ENCODE measurements at regions not wholly inside any gene's neighbourhood (a gene's known extent, or its start where the extent isn't known, plus 50 kb on each side); places are given as distances from the start of the nearest gene placed in this dataset.
"Not testable (repeated sequence)": the region's sequence is repeated elsewhere in the genome, so short reads cannot be mapped to it uniquely, and the experiment has no call there.

DNA sequence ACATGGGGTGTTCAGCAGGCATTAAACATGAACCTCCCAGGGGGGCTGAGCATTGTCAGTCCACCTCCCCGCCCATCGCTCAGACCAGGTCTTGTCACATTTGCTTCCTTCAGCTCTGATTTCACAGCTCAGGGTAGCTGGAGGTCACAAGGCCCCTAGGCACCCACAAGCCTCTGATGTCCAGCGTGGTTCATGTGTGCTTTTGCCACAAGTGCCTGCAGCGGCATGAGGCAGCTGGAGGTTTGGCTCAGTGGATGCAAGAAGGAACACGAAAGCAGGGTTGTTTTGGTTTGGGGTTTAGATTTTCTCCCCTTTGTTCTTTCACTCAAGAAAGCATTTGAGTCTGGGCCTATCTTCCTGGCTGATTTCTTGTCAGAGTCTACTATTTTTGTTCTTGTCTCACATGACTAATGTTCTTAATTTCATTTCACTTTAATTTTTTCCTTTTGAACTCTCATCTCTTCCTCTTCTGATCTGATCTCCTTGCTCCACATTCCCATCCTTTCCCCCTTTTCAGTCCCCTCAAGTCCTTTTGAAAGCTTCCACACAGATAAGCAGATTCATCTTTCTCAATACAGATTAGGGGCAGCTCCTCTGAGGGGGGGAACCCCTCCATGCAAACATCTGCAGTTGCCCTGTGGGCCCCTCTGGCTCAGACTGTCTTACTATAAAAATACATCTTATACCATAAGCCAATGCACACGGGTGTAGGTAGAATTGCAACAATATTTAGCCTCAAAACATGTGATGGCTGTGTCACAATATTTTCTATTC is 68.1 kb upstream of the CEP85L start:
- DNase-seq (ENCODE audit: low read depth in 2 of 2) = no peak

DNA sequence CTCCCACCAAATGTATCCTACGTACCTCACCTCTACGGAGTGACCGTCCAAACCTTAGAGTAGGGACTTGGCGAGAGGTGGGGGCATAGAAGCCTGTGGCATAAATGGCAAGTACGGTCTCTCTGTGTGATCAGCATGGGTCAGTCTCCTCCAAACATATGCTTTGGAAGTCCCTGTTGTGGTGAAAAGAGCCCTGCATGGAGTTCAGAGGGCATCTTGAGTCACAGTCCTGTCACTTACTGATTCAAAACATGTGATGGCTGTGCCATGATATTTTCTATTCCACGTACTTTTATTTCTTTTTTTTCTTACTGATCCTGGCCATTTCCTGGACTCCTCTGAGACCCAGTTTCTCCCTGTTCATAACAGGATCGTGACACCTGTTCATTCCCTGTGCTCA is 67.5 kb upstream of the CEP85L start:
- DNase-seq (ENCODE audit: low read depth in 2 of 2) = no peak

DNA sequence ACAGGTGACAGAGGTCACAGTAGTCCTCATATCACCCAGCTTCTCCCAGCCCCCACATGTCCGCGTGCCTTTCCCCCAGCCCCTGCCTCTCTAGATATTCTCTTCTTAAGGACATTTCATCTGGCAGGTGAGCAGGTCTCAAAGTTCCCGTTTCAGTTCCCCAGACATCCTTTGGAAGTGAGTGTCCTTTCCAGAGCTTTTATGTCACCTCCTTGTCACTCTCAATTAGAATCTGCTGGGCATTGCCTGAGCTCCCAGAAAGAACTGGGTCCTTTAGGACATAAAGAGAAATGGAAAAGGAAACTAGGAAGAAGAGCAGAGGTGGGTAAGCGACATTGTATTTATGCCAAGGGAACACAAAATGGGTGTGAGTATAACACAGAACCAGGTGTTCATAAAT is 66.9 kb upstream of the CEP85L start:
- no peak for DNase-seq (ENCODE audit: low read depth in 2 of 2)

DNA sequence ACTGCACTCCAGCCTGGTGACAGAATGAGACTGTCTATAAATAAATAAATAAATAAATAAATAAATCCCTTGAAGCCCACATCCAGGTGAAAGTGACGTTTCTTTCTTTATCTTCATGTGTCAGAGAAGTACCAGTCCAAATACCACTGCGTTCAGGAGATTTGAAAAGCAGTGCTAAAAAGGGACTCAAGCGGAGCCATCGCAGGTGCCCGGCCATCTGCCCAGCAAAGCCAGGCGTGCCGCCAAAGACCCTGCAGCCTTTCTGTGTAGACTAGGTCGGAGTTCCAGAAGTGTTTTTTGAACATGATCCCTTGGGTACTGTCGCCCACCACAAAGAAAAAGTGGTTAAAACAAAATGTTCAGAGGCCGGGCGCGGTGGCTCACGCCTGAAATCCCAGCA is 65.7 kb upstream of the CEP85L start:
- DNase-seq (ENCODE audit: low read depth in 2 of 2) = no peak

- not testable (repeated sequence) for DNase-seq (ENCODE audit: low read depth in 2 of 2)
These were observed 64.5 kb upstream of the CEP85L start for GRCh38 chr6:118715907-118716306.

DNA sequence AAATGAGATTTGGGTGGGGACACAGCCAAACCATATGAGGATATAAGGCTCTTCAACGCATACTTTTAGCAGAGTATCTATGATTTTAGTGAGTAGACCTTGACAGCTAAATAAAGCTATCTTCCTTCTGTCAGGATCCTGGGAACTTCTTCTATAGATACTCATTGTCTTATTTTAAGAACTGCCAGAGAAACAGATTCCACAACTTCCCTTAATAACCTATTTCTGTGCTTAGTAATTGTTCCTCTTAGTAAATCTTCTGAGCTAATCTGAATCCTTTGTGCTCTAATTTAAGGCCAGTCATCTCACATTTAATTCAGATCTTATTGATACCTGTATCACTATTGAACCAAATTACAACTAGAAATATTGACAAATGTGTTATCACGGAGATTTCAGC is 64.0 kb upstream of the CEP85L start:
- no peak for DNase-seq (ENCODE audit: low read depth in 2 of 2)

DNA sequence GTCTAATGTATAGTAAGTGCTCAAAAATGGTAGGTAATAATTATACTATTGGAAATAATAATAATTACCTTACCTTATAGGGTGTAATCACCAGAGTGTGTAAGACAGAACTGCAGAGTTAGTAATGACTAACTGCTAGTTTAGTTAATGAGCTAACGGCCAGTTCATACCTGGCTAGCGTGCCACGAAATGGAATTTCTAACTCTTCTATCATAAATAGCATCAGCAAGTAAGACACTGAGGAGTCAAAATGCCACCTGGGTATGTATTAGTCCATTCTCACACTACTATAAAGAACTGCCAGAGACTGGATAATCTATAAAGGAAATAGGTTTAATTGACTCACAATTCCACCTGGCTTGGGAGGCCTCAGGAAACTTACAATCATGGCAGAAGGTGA is 63.4 kb upstream of the CEP85L start:
- no peak for DNase-seq (ENCODE audit: low read depth in 2 of 2)

- no peak for DNase-seq (ENCODE audit: low read depth in 2 of 2)
These were observed 61.6 kb upstream of the CEP85L start for GRCh38 chr6:118712969-118713368.

GRCh38 chr6:118710616-118711015 is 59.2 kb upstream of the CEP85L start:
- no peak for DNase-seq (ENCODE audit: low read depth in 2 of 2)

DNA sequence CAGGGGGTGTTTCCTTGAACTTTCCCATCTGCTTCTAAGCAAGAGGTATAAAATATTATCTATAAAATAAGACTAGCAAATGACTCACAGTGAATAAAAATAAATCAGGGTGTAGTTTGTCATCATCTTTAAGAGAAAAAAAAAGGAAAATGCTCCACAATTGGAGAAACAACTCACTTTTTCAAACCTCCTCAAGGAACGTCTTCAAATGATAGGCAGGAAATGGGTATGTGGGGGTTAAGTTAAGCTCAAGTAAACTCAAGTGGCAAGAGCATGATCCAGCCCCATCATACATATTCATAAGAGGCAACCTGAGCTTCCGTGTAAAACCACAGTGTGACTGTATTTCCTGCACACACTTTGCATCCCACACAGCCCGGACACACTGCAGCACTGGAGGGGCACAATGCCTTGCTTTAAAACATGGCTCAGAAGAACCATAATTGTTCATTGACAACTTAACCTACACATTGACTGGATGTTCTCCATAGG is 58.5 kb upstream of the CEP85L start:
- DNase-seq (ENCODE audit: low read depth in 2 of 2) = peak; percentile 46 to 70

GRCh38 chr6:118708744-118709143 is 57.4 kb upstream of the CEP85L start:
- DNase-seq (ENCODE audit: low read depth in 2 of 2) = no peak

DNA sequence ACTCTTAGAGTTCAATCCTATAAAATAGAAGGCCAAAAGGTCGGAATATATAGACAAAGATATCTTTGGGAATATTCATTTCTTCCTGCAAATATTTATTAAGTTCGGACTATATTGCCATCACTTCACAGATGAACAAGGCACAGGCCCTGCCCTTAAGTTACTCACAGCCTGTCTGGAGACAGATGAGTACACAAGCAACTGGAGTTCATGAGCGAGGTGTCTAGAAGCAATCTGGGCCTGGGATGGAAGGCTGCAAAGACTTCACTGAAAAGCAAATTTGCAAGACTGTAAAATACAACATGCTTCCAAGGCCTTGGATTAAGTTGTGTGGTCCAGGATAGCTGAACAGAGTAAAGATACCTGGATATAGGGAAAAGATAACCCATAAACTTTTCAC is 56.7 kb upstream of the CEP85L start:
- DNase-seq (ENCODE audit: low read depth in 2 of 2) = no peak

- no peak for DNase-seq (ENCODE audit: low read depth in 2 of 2)
These were observed 55.3 kb upstream of the CEP85L start for GRCh38 chr6:118706702-118707101.

GRCh38 chr6:118705544-118706491 is 54.4 kb upstream of the CEP85L start:
- DNase-seq (ENCODE audit: low read depth in 2 of 2) = no peak

- DNase-seq (ENCODE audit: low read depth in 2 of 2) = no peak
These were observed 53.5 kb upstream of the CEP85L start for GRCh38 chr6:118704915-118705314.

- not testable (repeated sequence) for DNase-seq (ENCODE audit: low read depth in 2 of 2)
These were observed 49.9 kb upstream of the CEP85L start for GRCh38 chr6:118701260-118701659.
